ENCODE measurements at regions not wholly inside any gene's neighbourhood (a gene's known extent, or its start where the extent isn't known, plus 50 kb on each side); places are given as distances from the start of the nearest gene placed in this dataset.

GRCh38 chr15:93722165-93722564 lies 509.2 kb upstream of the MCTP2 start:
- TF ChIP-seq EZH2 (IDR thresholded peaks at IDR 0.05; ENCODE audit: insufficient read depth, poor library complexity, severe bottlenecking), result no peak
- TF ChIP-seq EZH2phosphoT487 (IDR thresholded peaks at IDR 0.05; ENCODE audit: insufficient read depth, low read depth), result no peak
